ENCODE measurements at regions not wholly inside any gene's neighbourhood (a gene's known extent, or its start where the extent isn't known, plus 50 kb on each side); places are given as distances from the start of the nearest gene placed in this dataset.
"Not testable (repeated sequence)": the region's sequence is repeated elsewhere in the genome, so short reads cannot be mapped to it uniquely, and the experiment has no call there.

GRCh38 chr1:18574754-18575153 lies 55.9 kb upstream of the PAX7 start:
- Histone ChIP-seq H3K79me2 (ENCODE audit: insufficient read depth, low read length) (no peaks in the 10 kb centered on the region), H3K9ac (ENCODE audit: low read length) (no peak overlapping the region), H3K9me3 (ENCODE audit: low read length) (no peaks in the 10 kb centered on the region), H3K4me1 (ENCODE audit: insufficient read depth, low read length, severe bottlenecking) (no peaks in the 10 kb centered on the region), H3K4me3 (ENCODE audit: low read depth, low read length, poor library complexity, severe bottlenecking) (no peak overlapping the region), H3K36me3 (ENCODE audit: insufficient read depth, low read length) (no peaks in the 10 kb centered on the region), H3K27ac (ENCODE audit: low read depth, low read length, poor library complexity, severe bottlenecking) (no peak overlapping the region), H4K20me1 (ENCODE audit: insufficient read depth, low read length) (no peaks in the 10 kb centered on the region), H2AFZ (ENCODE audit: low read length) (no peak overlapping the region), H3K27me3 (ENCODE audit: insufficient read depth, low read length) (no peaks in the 10 kb centered on the region), H3K4me2 (ENCODE audit: low read length) (no peak overlapping the region), H3F3A (ENCODE audit: insufficient read depth, low read length) (no peaks in the 10 kb centered on the region), H3K9me2 (ENCODE audit: low read depth, low read length) (no peaks in the 10 kb centered on the region)
- TF ChIP-seq CTCF (IDR thresholded peaks at IDR 0.05; ENCODE audit: low read length) (no peak), EZH2 (IDR thresholded peaks at IDR 0.05; ENCODE audit: borderline replicate concordance, low read length) (no peak)

GRCh38 chr1:18575620-18576019 lies 55.0 kb upstream of the PAX7 start:
- Histone ChIP-seq H3K4me2 (ENCODE audit: low read length) (no peak overlapping the region), H3K9me2 (ENCODE audit: low read depth, low read length) (no peaks in the 10 kb centered on the region), H3K27me3 (ENCODE audit: insufficient read depth, low read length) (no peaks in the 10 kb centered on the region), H3K27ac (ENCODE audit: low read depth, low read length, poor library complexity, severe bottlenecking) (no peak overlapping the region), H4K20me1 (ENCODE audit: insufficient read depth, low read length) (no peaks in the 10 kb centered on the region), H3K36me3 (ENCODE audit: insufficient read depth, low read length) (no peaks in the 10 kb centered on the region), H3K4me1 (ENCODE audit: insufficient read depth, low read length, severe bottlenecking) (no peaks in the 10 kb centered on the region), H3K79me2 (ENCODE audit: insufficient read depth, low read length) (no peaks in the 10 kb centered on the region), H2AFZ (ENCODE audit: low read length) (no peak overlapping the region), H3F3A (ENCODE audit: insufficient read depth, low read length) (no peaks in the 10 kb centered on the region), H3K9ac (ENCODE audit: low read length) (no peak overlapping the region), H3K9me3 (ENCODE audit: low read length) (no peaks in the 10 kb centered on the region), H3K4me3 (ENCODE audit: low read depth, low read length, poor library complexity, severe bottlenecking) (no peak overlapping the region)
- peak; percentile 58 for TF ChIP-seq CTCF (IDR thresholded peaks at IDR 0.05; ENCODE audit: low read length)
- no peak for TF ChIP-seq EZH2 (IDR thresholded peaks at IDR 0.05; ENCODE audit: borderline replicate concordance, low read length)

- H3K79me2 ChIP-seq (ENCODE audit: insufficient read depth, low read length): no peaks in the 10 kb centered on the region
- no peak overlapping the region for H3K27ac ChIP-seq (ENCODE audit: low read depth, low read length, poor library complexity, severe bottlenecking)
- no peaks in the 10 kb centered on the region for H4K20me1 ChIP-seq (ENCODE audit: insufficient read depth, low read length)
- no peak for TF ChIP-seq EZH2 (IDR thresholded peaks at IDR 0.05; ENCODE audit: borderline replicate concordance, low read length)
- TF ChIP-seq CTCF (IDR thresholded peaks at IDR 0.05; ENCODE audit: low read length): no peak
- no peaks in the 10 kb centered on the region for H3F3A ChIP-seq (ENCODE audit: insufficient read depth, low read length)
- no peaks in the 10 kb centered on the region for H3K9me3 ChIP-seq (ENCODE audit: low read length)
- H3K4me1 ChIP-seq (ENCODE audit: insufficient read depth, low read length, severe bottlenecking): no peaks in the 10 kb centered on the region
- no peak overlapping the region for H3K9ac ChIP-seq (ENCODE audit: low read length)
- H3K4me2 ChIP-seq (ENCODE audit: low read length): no peak overlapping the region
- H2AFZ ChIP-seq (ENCODE audit: low read length): no peak overlapping the region
- no peaks in the 10 kb centered on the region for H3K9me2 ChIP-seq (ENCODE audit: low read depth, low read length)
- no peak overlapping the region for H3K4me3 ChIP-seq (ENCODE audit: low read depth, low read length, poor library complexity, severe bottlenecking)
- H3K27me3 ChIP-seq (ENCODE audit: insufficient read depth, low read length): no peaks in the 10 kb centered on the region
- no peaks in the 10 kb centered on the region for H3K36me3 ChIP-seq (ENCODE audit: insufficient read depth, low read length)
Observed at GRCh38 chr1:18578271-18578670, 52.4 kb upstream of the PAX7 start.

GRCh38 chr1:18579267-18579666 lies 51.4 kb upstream of the PAX7 start:
- H3K4me3 ChIP-seq (ENCODE audit: low read depth, low read length, poor library complexity, severe bottlenecking); H3K9me3 ChIP-seq (ENCODE audit: low read length); H3K27me3 ChIP-seq (ENCODE audit: insufficient read depth, low read length); H3F3A ChIP-seq (ENCODE audit: insufficient read depth, low read length); H4K20me1 ChIP-seq (ENCODE audit: insufficient read depth, low read length); H2AFZ ChIP-seq (ENCODE audit: low read length); H3K9ac ChIP-seq (ENCODE audit: low read length); H3K36me3 ChIP-seq (ENCODE audit: insufficient read depth, low read length); H3K9me2 ChIP-seq (ENCODE audit: low read depth, low read length); H3K4me2 ChIP-seq (ENCODE audit: low read length); H3K4me1 ChIP-seq (ENCODE audit: insufficient read depth, low read length, severe bottlenecking); H3K79me2 ChIP-seq (ENCODE audit: insufficient read depth, low read length); H3K27ac ChIP-seq (ENCODE audit: low read depth, low read length, poor library complexity, severe bottlenecking): not testable (repeated sequence)
